ENCODE measurements at regions not wholly inside any gene's neighbourhood (a gene's known extent, or its start where the extent isn't known, plus 50 kb on each side); places are given as distances from the start of the nearest gene placed in this dataset.
"Not testable (repeated sequence)": the region's sequence is repeated elsewhere in the genome, so short reads cannot be mapped to it uniquely, and the experiment has no call there.

GRCh38 chr7:32565-33280, 159.6 kb upstream of the FAM20C start:
- TF ChIP-seq, protein P1, sequence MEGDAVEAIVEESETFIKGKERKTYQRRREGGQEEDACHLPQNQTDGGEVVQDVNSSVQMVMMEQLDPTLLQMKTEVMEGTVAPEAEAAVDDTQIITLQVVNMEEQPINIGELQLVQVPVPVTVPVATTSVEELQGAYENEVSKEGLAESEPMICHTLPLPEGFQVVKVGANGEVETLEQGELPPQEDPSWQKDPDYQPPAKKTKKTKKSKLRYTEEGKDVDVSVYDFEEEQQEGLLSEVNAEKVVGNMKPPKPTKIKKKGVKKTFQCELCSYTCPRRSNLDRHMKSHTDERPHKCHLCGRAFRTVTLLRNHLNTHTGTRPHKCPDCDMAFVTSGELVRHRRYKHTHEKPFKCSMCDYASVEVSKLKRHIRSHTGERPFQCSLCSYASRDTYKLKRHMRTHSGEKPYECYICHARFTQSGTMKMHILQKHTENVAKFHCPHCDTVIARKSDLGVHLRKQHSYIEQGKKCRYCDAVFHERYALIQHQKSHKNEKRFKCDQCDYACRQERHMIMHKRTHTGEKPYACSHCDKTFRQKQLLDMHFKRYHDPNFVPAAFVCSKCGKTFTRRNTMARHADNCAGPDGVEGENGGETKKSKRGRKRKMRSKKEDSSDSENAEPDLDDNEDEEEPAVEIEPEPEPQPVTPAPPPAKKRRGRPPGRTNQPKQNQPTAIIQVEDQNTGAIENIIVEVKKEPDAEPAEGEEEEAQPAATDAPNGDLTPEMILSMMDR (IDR thresholded peaks at IDR 0.05; ENCODE audit: borderline replicate concordance, extremely low read depth, low read length, poor library complexity, severe bottlenecking) = not testable (repeated sequence)
- TF ChIP-seq EZH2 (IDR thresholded peaks at IDR 0.05; ENCODE audit: borderline replicate concordance, low read depth, low read length, severe bottlenecking) = not testable (repeated sequence)
